Neural cell (in vitro differentiated cells): ENCODE measurements at regions not wholly inside any gene's neighbourhood (a gene's known extent, or its start where the extent isn't known, plus 50 kb on each side); places are given as distances from the start of the nearest gene placed in this dataset.

Experiments used
- H2AFZ ChIP-seq: fragments of 200-600, 300-800 bp; sonication (generic), shearing (Covaris generic); 2 replicates; pipeline ENCODE4 v1.6.0; 2014; ENCODE audit warnings: low read depth, mild to moderate bottlenecking, antibody characterized with exemption, low read length, moderate library complexity
- H3F3A ChIP-seq: fragments of 200-600 bp; shearing (Covaris generic); 2 replicates; pipeline ENCODE4 v1.6.1; 2016; ENCODE audit warnings: mild to moderate bottlenecking, moderate library complexity, mixed read lengths, antibody characterized with exemption, low read length; ENCODE audit not compliant: insufficient read depth, poor library complexity, severe bottlenecking
- H3K27ac ChIP-seq: fragments of 200-600, 300-800 bp; sonication (generic), shearing (Covaris generic); 2 replicates; pipeline ENCODE4 v1.5.1; 2014; ENCODE audit warnings: mild to moderate bottlenecking, low read length, moderate library complexity
- H3K27me3 ChIP-seq: fragments of 300-800, 200-600 bp; sonication (generic), shearing (Covaris generic); 2 replicates; pipeline ENCODE4 v1.6.0; 2014; ENCODE audit warnings: mild to moderate bottlenecking, low read depth, low read length, moderate library complexity; ENCODE audit not compliant: insufficient read depth
- H3K36me3 ChIP-seq: fragments of 300-800, 200-600 bp; sonication (generic), shearing (Covaris generic); 2 replicates; pipeline ENCODE4 v1.5.1; 2014; ENCODE audit warnings: mild to moderate bottlenecking, antibody characterized with exemption, low read length, moderate library complexity; ENCODE audit not compliant: insufficient read depth
- H3K4me2 ChIP-seq: fragments of 300-800, 200-600 bp; sonication (generic), shearing (Covaris generic); 2 replicates; pipeline ENCODE4 v1.6.0; 2014; ENCODE audit warnings: mild to moderate bottlenecking, low read length
- H3K4me3 ChIP-seq: fragments of 300-800, 200-600 bp; sonication (generic), shearing (Covaris generic); 2 replicates; pipeline ENCODE4 v1.5.1; 2014; ENCODE audit warnings: mild to moderate bottlenecking, low read length, moderate library complexity
- H3K79me2 ChIP-seq: fragments of 200-600 bp; shearing (Covaris generic); replicated peaks from 2 replicates; pipeline ENCODE4 v1.6.0; 2014; ENCODE audit warnings: mild to moderate bottlenecking, low read length, moderate library complexity; ENCODE audit not compliant: insufficient read depth
- H3K9ac ChIP-seq: fragments of 300-800, 200-600 bp; sonication (generic), shearing (Covaris generic); 2 replicates; pipeline ENCODE4 v1.6.1; 2016; ENCODE audit warnings: mild to moderate bottlenecking, low read length, mixed read lengths
- H3K9me2 ChIP-seq: fragments of 200-600 bp; shearing (Covaris generic); 2 replicates; pipeline ENCODE4 v1.6.1; 2016; ENCODE audit warnings: mild to moderate bottlenecking, low read length, mixed read lengths; ENCODE audit not compliant: insufficient read depth
- H3K9me3 ChIP-seq: fragments of 200-600, 300-800 bp; sonication (generic), shearing (Covaris generic); 2 replicates; pipeline ENCODE4 v1.6.1; 2016; ENCODE audit warnings: mild to moderate bottlenecking, mixed run types, low read length, moderate library complexity, mixed read lengths
- H4K20me1 ChIP-seq: fragments of 200-600 bp; shearing (Covaris generic); 2 replicates; pipeline ENCODE4 v1.6.1; 2016; ENCODE audit warnings: mild to moderate bottlenecking, mixed run types; ENCODE audit not compliant: insufficient read depth
- CTCF ChIP-seq: fragments of 450-650 bp; IDR thresholded peaks from 2 replicates; pipeline ENCODE4 v1.5.1; 2014; ENCODE audit warnings: antibody characterized with exemption, mild to moderate bottlenecking, moderate library complexity; ENCODE audit not compliant: poor library complexity, severe bottlenecking
- EP300 ChIP-seq: fragments of 450-650 bp; conservative IDR thresholded peaks from 2 replicates; pipeline ENCODE4 v1.6.1; 2014; ENCODE audit warnings: antibody characterized with exemption, mild to moderate bottlenecking, moderate library complexity; ENCODE audit not compliant: poor library complexity, severe bottlenecking
- EZH2 ChIP-seq: fragments of 200-600, 300-800 bp; shearing (Covaris generic), sonication (generic); IDR thresholded peaks from 2 replicates; pipeline ENCODE4 v1.6.1; 2014; ENCODE audit warnings: antibody characterized with exemption, low read length, borderline replicate concordance, mild to moderate bottlenecking; ENCODE audit not compliant: insufficient read depth, poor library complexity, severe bottlenecking
- MXI1 ChIP-seq: fragments of 450-650 bp; conservative IDR thresholded peaks from 2 replicates; pipeline ENCODE4 v1.6.1; 2014; ENCODE audit warnings: antibody characterized with exemption, mild to moderate bottlenecking; ENCODE audit not compliant: poor library complexity, severe bottlenecking
- POLR2AphosphoS5 ChIP-seq: IDR thresholded peaks from 2 replicates; pipeline ENCODE4 v1.6.1; 2012
- RAD21 ChIP-seq: fragments of 450-650 bp; conservative IDR thresholded peaks from 2 replicates; pipeline ENCODE4 v1.6.1; 2014; ENCODE audit warnings: antibody characterized with exemption, mild to moderate bottlenecking, moderate library complexity
- SMC3 ChIP-seq: fragments of 450-650 bp; conservative IDR thresholded peaks from 2 replicates; pipeline ENCODE4 v1.6.1; 2014; ENCODE audit warnings: antibody characterized with exemption, mild to moderate bottlenecking, moderate library complexity; ENCODE audit not compliant: poor library complexity
- TAF1 ChIP-seq: IDR thresholded peaks from 2 replicates; pipeline ENCODE4 v1.6.1; 2012; ENCODE audit warnings: low read depth
- TF ChIP-seq, protein P1 (sequence below): IDR thresholded peaks from 2 replicates; pipeline ENCODE4 v1.6.1; 2012; ENCODE audit warnings: borderline replicate concordance

GRCh38 chr6:170209354-170210025 is 81.4 kb downstream of the DLL1 start:
- Histone ChIP-seq H2AFZ (no peak overlapping the region), H3K9ac (no peak overlapping the region), H3K9me3 (no peaks in the 10 kb centered on the region), H3K36me3 (no peaks in the 10 kb centered on the region), H3K27me3 (no peaks in the 10 kb centered on the region), H3K27ac (no peak overlapping the region), H3K4me3 (no peak overlapping the region), H3K4me2 (no peak overlapping the region), H3K79me2 (no peaks in the 10 kb centered on the region), H3F3A (no peaks in the 10 kb centered on the region), H4K20me1 (no peaks in the 10 kb centered on the region), H3K9me2 (no peaks in the 10 kb centered on the region)
- TF ChIP-seq RAD21 (no peak), TAF1 (no peak), EZH2 (no peak), CTCF (no peak), POLR2AphosphoS5 (no peak), MXI1 (no peak), SMC3 (no peak), EP300 (no peak)
- TF ChIP-seq, protein P1, sequence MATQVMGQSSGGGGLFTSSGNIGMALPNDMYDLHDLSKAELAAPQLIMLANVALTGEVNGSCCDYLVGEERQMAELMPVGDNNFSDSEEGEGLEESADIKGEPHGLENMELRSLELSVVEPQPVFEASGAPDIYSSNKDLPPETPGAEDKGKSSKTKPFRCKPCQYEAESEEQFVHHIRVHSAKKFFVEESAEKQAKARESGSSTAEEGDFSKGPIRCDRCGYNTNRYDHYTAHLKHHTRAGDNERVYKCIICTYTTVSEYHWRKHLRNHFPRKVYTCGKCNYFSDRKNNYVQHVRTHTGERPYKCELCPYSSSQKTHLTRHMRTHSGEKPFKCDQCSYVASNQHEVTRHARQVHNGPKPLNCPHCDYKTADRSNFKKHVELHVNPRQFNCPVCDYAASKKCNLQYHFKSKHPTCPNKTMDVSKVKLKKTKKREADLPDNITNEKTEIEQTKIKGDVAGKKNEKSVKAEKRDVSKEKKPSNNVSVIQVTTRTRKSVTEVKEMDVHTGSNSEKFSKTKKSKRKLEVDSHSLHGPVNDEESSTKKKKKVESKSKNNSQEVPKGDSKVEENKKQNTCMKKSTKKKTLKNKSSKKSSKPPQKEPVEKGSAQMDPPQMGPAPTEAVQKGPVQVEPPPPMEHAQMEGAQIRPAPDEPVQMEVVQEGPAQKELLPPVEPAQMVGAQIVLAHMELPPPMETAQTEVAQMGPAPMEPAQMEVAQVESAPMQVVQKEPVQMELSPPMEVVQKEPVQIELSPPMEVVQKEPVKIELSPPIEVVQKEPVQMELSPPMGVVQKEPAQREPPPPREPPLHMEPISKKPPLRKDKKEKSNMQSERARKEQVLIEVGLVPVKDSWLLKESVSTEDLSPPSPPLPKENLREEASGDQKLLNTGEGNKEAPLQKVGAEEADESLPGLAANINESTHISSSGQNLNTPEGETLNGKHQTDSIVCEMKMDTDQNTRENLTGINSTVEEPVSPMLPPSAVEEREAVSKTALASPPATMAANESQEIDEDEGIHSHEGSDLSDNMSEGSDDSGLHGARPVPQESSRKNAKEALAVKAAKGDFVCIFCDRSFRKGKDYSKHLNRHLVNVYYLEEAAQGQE = no peak

DNA sequence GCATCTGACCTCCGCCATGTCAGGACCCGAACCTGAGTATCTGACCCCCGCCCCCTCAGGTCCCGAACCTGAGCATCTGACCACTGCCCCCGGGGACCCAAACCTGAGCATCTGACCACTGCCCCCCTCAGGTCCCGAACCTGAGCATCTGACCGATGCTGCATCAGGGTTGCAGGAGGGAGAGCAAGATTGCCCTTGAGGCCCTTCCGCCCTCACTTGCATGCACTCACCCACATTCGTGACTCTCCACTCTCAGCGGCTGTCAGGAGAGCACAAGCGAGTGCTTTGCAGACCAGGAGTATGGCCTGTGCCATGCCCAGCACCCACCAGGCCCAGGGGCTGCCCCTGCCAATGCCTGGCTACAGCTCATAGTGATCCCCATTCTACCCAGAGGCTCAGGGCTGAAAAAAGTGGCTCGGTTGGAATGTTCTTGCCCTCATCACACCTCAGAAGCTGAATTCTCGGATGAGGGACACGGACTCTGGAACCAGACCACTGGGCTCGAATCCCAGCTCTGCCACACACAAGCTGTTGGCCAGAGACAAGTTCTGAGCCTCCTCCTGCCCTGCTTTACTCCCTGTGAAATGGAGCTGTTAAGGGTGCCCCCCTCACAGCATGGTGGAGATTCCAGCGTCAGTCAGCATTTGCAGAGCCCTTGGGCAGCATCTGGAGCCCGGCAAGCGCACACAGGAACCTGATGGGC is 82.1 kb downstream of the DLL1 start:
- no peak for TF ChIP-seq TAF1
- TF ChIP-seq RAD21 = no peak
- no peak for TF ChIP-seq CTCF
- TF ChIP-seq EZH2 = no peak
- TF ChIP-seq EP300 = no peak
- TF ChIP-seq, protein P1 = no peak
- no peak for TF ChIP-seq SMC3
- TF ChIP-seq POLR2AphosphoS5 = no peak
- TF ChIP-seq MXI1 = no peak
- H3K4me3 ChIP-seq = no peak overlapping the region
- no peak overlapping the region for H2AFZ ChIP-seq

More for the DNA sequence above, 82.1 kb downstream of the DLL1 start:
- no peaks in the 10 kb centered on the region for H3K79me2 ChIP-seq
- no peaks in the 10 kb centered on the region for H3F3A ChIP-seq
- no peak overlapping the region for H3K27ac ChIP-seq
- no peaks in the 10 kb centered on the region for H4K20me1 ChIP-seq
- no peaks in the 10 kb centered on the region for H3K9me3 ChIP-seq
- H3K36me3 ChIP-seq = no peaks in the 10 kb centered on the region
- H3K9me2 ChIP-seq = no peaks in the 10 kb centered on the region
- no peak overlapping the region for H3K4me2 ChIP-seq
- H3K27me3 ChIP-seq = no peaks in the 10 kb centered on the region
- H3K9ac ChIP-seq = no peak overlapping the region
